ENCODE measurements at regions not wholly inside any gene's neighbourhood (a gene's known extent, or its start where the extent isn't known, plus 50 kb on each side); places are given as distances from the start of the nearest gene placed in this dataset.
A peak's percentile ranks its signal among the peaks of the same experiment; 100 is the strongest.

DNA sequence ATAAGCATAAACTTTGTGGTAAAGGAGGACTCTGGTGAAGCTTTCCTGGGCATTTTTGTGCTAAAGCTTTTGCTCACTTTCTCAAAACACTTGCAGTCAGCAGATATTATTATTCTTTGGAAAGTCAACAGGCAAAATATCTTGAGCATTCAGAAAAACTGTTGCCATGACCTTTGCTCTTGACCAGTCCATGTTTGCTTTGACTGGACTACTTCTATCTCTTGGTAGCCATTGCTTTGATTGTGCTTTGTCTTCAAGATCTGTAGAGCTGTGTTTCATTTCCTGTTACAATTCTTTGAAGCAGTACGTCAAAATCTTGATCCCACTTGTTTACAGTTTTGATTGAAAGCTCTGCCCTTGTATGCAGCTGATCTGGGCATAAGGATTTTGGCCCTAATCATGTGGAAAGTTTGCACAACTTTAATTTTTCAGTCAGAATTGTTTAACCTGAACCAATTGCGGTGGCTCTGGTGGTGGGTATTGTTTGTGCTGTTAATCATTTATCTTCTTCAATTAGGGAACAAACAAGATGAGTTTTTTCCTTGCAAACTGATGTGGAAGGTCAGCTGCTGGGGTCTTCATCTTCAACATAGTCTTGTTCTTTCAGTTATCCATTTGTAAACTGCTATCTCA, 121.5 kb upstream of the NUDT6 start:
- no peak overlapping the region for H3K4me3 ChIP-seq (ENCODE audit: low read length)
- DNase-seq (ENCODE audit: low read depth) = no peak
- TF ChIP-seq, protein P1, sequence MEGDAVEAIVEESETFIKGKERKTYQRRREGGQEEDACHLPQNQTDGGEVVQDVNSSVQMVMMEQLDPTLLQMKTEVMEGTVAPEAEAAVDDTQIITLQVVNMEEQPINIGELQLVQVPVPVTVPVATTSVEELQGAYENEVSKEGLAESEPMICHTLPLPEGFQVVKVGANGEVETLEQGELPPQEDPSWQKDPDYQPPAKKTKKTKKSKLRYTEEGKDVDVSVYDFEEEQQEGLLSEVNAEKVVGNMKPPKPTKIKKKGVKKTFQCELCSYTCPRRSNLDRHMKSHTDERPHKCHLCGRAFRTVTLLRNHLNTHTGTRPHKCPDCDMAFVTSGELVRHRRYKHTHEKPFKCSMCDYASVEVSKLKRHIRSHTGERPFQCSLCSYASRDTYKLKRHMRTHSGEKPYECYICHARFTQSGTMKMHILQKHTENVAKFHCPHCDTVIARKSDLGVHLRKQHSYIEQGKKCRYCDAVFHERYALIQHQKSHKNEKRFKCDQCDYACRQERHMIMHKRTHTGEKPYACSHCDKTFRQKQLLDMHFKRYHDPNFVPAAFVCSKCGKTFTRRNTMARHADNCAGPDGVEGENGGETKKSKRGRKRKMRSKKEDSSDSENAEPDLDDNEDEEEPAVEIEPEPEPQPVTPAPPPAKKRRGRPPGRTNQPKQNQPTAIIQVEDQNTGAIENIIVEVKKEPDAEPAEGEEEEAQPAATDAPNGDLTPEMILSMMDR (IDR thresholded peaks at IDR 0.05; ENCODE audit: insufficient read depth, low read depth, low read length, missing control alignments) = no peak

DNA sequence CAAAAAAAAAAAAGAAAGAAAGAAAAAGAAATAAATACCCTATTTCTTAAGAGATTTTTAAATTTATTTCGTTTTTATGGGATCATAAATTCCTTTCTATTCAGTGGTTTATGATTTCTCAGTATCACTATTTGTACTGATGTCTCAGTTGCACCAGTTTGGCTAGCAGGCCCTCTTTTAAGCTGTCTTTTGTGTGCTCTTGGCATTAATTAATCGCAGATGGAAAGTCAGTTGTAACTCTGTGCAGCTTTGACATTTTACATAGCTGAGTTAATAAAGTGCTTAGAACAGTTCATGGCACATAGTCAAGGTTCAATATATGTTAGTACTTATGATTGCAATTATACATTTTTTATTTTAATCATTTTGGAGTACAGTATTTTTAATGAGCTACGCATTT, 123.7 kb upstream of the NUDT6 start:
- DNase-seq (ENCODE audit: low read depth) = no peak
- H3K4me3 ChIP-seq (ENCODE audit: low read length) = no peak overlapping the region
- TF ChIP-seq, protein P1 (IDR thresholded peaks at IDR 0.05; ENCODE audit: insufficient read depth, low read depth, low read length, missing control alignments) = no peak

DNA sequence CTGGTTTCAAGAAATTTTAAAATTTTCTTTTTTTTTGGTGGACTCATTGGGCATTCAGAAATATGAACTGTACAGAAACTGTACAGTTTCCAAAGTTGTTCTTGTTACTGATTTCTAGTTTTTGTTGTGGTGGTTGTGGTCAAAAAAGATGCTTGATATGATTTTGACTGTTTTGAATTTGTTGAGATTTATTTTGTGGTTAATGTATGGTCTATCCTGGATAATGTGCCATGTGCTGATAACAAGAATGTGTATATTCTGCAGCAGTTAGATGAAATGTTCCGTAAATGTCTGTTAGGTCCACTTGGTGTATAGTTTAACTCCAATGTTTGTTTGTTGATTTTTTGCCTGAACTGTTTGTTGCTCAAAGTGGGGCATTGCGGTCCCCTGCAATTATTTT, 127.6 kb upstream of the NUDT6 start:
- no peak overlapping the region for H3K4me3 ChIP-seq (ENCODE audit: low read length)
- TF ChIP-seq, protein P1 (IDR thresholded peaks at IDR 0.05; ENCODE audit: insufficient read depth, low read depth, low read length, missing control alignments) = no peak
- no peak for DNase-seq (ENCODE audit: low read depth)

DNA sequence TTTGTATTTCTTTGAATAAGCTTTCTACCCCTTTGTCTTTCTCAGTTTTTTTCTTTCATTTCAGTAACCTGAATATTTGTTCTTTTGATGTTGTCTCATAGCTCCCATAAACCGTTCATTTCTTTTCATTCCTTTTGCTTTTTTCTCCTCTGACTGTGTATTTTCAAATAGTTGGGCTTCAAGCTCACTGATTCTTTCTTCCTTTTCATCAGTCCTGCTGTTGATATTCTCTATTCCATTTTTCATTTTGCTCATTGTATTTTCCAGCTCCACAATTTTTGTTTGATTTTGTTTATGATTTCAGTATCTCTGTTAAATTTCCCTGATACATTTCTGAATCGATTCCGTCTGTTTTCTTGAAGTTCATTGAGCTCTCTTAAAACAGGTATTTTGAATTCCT, 129.6 kb upstream of the NUDT6 start:
- no peak for DNase-seq (ENCODE audit: low read depth)
- TF ChIP-seq, protein P1 (IDR thresholded peaks at IDR 0.05; ENCODE audit: insufficient read depth, low read depth, low read length, missing control alignments) = no peak
- H3K4me3 ChIP-seq (ENCODE audit: low read length) = no peak overlapping the region

DNA sequence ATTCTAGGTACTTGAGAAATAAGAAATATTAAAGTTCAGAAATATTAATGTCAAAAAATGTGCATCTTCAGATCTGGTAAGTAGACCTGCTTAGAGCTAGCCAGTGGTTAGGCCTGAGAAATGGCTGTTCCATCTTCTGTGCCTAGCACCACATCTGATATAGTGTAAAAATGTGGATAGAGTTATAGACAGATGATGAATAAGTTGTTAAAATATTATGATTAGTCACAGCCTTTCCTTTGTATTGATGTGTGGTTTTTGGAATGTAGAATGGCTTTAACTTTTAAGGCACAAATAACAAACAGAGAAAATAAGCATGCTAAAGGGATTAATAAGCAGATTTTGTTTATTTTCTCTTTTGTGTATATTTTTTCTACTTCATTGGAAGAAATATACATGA, 133.5 kb upstream of the NUDT6 start:
- peak; percentile 46 for DNase-seq (ENCODE audit: low read depth)
- TF ChIP-seq, protein P1 (IDR thresholded peaks at IDR 0.05; ENCODE audit: insufficient read depth, low read depth, low read length, missing control alignments) = no peak
- no peak overlapping the region for H3K4me3 ChIP-seq (ENCODE audit: low read length)

DNA sequence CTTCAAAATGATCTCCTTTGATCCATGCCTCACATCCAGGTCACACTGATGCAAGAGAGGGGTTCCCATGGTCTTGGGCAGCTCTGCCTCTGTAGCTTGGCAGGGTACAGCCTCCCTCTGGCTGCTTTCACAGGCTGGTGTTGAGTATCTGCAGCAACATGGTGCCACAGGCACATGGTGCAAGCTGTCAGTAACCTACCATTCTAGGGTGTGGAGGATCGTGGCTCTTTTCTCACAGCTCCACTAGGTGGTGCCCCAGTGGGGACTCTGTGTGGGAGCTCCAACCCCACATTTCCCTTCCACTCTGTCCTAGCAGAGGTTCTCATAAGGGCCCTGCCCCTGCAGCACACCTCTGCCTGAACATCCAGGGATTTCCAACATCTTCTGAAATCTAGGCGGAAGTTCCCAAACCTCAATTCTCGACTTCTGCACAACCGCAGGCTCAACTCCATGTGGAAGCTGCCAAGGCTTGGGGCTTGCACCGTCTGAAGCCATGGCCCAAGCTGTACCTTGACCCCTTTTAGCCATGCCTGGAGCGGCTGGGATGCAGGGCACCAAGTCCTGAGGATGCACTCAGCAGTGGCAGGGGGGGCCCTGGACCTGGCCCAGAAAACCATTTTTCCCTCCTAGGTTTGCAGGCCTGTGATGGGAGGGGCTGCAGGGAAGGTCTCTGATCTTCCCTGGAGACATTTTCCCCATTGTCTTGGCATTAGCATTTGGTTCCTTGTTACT, 137.8 kb upstream of the NUDT6 start:
- no peak for DNase-seq (ENCODE audit: low read depth)
- no peak overlapping the region for H3K4me3 ChIP-seq (ENCODE audit: low read length)
- TF ChIP-seq, protein P1 (IDR thresholded peaks at IDR 0.05; ENCODE audit: insufficient read depth, low read depth, low read length, missing control alignments) = no peak

DNA sequence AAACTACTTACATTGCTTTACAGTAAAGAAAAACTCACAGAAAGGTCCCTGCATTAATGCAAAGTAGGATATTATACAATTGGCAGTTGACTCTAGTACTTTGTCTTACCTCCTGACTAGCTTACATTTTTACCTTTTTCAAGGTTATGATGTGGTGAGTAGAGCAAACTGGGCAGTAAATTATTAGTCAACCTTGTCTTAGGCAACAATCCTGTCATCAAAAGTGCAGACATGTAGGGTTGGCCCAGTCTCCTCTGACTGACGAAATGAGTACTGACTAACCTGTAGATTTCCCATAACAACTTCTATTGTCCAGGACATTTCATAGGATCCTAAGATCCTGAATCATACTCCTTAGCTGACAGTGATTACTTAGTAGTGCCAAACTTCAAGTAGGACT, 142.0 kb upstream of the NUDT6 start:
- DNase-seq (ENCODE audit: low read depth) = peak; percentile 99
- H3K4me3 ChIP-seq (ENCODE audit: low read length) = no peak overlapping the region
- TF ChIP-seq, protein P1 (IDR thresholded peaks at IDR 0.05; ENCODE audit: insufficient read depth, low read depth, low read length, missing control alignments) = no peak

Data from epithelial cell of esophagus (primary cell).